SH-SY5Y (cell line): ENCODE measurements at regions not wholly inside any gene's neighbourhood (a gene's known extent, or its start where the extent isn't known, plus 50 kb on each side); places are given as distances from the start of the nearest gene placed in this dataset.

Experiments used
- GATA2 ChIP-seq: IDR thresholded peaks from 2 replicates; pipeline ENCODE4 v1.6.1; 2011; ENCODE audit warnings: mild to moderate bottlenecking, low read depth, low read length
- GATA3 ChIP-seq: IDR thresholded peaks from 2 replicates; pipeline ENCODE4 v1.6.1; 2011; ENCODE audit warnings: low read depth, mild to moderate bottlenecking, low read length, moderate library complexity

- TF ChIP-seq GATA2 (no peak), GATA3 (no peak)
Observed at GRCh38 chr2:53331667-53332066, 435.9 kb upstream of the CHAC2 start.
